ENCODE measurements at regions not wholly inside any gene's neighbourhood (a gene's known extent, or its start where the extent isn't known, plus 50 kb on each side); places are given as distances from the start of the nearest gene placed in this dataset.

- Histone ChIP-seq H3K79me2 (ENCODE audit: insufficient read depth, low read length) (no peaks in the 10 kb centered on the region), H3K4me3 (replicated peaks in 1 of 3; ENCODE audit: low read depth in 2 of 3, low read length in 3 of 3) (no peak overlapping the region), H3K27me3 (ENCODE audit: control insufficient read depth in 2 of 2, insufficient read depth in 2 of 2, low read length in 2 of 2) (no peaks in the 10 kb centered on the region), H3K9me3 (replicated peaks in 1 of 2; ENCODE audit: control insufficient read depth in 1 of 2, insufficient read depth in 1 of 2, low read length in 2 of 2) (no peaks in the 10 kb centered on the region), H2AFZ (ENCODE audit: insufficient read depth, low read depth, low read length, poor library complexity, severe bottlenecking) (no peak overlapping the region), H3K27ac (ENCODE audit: low read depth in 1 of 2, low read length in 2 of 2) (no peak overlapping the region), H4K20me1 (ENCODE audit: insufficient read depth, low read length) (no peaks in the 10 kb centered on the region), H3K4me2 (replicated peaks; ENCODE audit: extremely low read depth, low read length, poor library complexity, severe bottlenecking) (no peak overlapping the region), H3K36me3 (replicated peaks in 1 of 2; ENCODE audit: control insufficient read depth in 1 of 2, insufficient read depth in 2 of 2, low read length in 2 of 2) (no peaks in the 10 kb centered on the region), H3K4me1 (ENCODE audit: control insufficient read depth in 1 of 2, insufficient read depth in 2 of 2, low read length in 2 of 2) (no peaks in the 10 kb centered on the region), H3K9ac (ENCODE audit: insufficient read depth, low read length, poor library complexity, severe bottlenecking) (no peak overlapping the region)
- Mint-ChIP-seq H3K4me1 (no peaks in the 10 kb centered on the region), H3K27me3 (ENCODE audit: low read depth in 3 of 3) (peaks cover 1 to 5% (median 4%) of the 10 kb centered on the region in 3 donors), H3K4me3 (no peak overlapping the region), H3K36me3 (no peaks in the 10 kb centered on the region), H3K9me3 (peaks cover 0 to 3% (median 0%) of the 10 kb centered on the region in 7 donors), H3K27ac (no peak overlapping the region)
- intact Hi-C loops (cut with micrococcal nuclease) = no loop called here
- no peak for DNase-seq
- WGBS (ENCODE audit: insufficient coverage) = 92% methylated on average over 1 of the region's 4 CpGs
- TF ChIP-seq CTCF (IDR thresholded peaks at IDR 0.05) = no peak
Measured at GRCh38 chr4:17285747-17286146, 226.1 kb downstream of the QDPR start.

GRCh38 chr4:17284323-17285175 lies 227.3 kb downstream of the QDPR start:
- no peaks in the 10 kb centered on the region for H4K20me1 ChIP-seq (ENCODE audit: insufficient read depth, low read length)
- no peak for TF ChIP-seq CTCF (IDR thresholded peaks at IDR 0.05)
- no peaks in the 10 kb centered on the region for H3K4me1 Mint-ChIP-seq
- H3K27ac ChIP-seq (ENCODE audit: low read depth in 1 of 2, low read length in 2 of 2) = no peak overlapping the region
- H3K4me1 ChIP-seq (ENCODE audit: control insufficient read depth in 1 of 2, insufficient read depth in 2 of 2, low read length in 2 of 2) = no peaks in the 10 kb centered on the region
- no peaks in the 10 kb centered on the region for H3K36me3 Mint-ChIP-seq
- no peak for DNase-seq
- no peak overlapping the region for H3K9ac ChIP-seq (ENCODE audit: insufficient read depth, low read length, poor library complexity, severe bottlenecking)
- H3K4me2 ChIP-seq (replicated peaks; ENCODE audit: extremely low read depth, low read length, poor library complexity, severe bottlenecking) = no peak overlapping the region
- H3K36me3 ChIP-seq (replicated peaks in 1 of 2; ENCODE audit: control insufficient read depth in 1 of 2, insufficient read depth in 2 of 2, low read length in 2 of 2) = no peaks in the 10 kb centered on the region
- 94% methylated on average over 3 of the region's 5 CpGs for WGBS (ENCODE audit: insufficient coverage)
- no peaks in the 10 kb centered on the region for H3K27me3 ChIP-seq (ENCODE audit: control insufficient read depth in 2 of 2, insufficient read depth in 2 of 2, low read length in 2 of 2)
- no peak overlapping the region for H3K4me3 ChIP-seq (replicated peaks in 1 of 3; ENCODE audit: low read depth in 2 of 3, low read length in 3 of 3)
- no peaks in the 10 kb centered on the region for H3K79me2 ChIP-seq (ENCODE audit: insufficient read depth, low read length)
- peaks cover 1 to 9% (median 4%) of the 10 kb centered on the region in 3 donors for H3K27me3 Mint-ChIP-seq (ENCODE audit: low read depth in 3 of 3)
- peaks cover 0 to 3% (median 0%) of the 10 kb centered on the region in 7 donors for H3K9me3 Mint-ChIP-seq
- H3K9me3 ChIP-seq (replicated peaks in 1 of 2; ENCODE audit: control insufficient read depth in 1 of 2, insufficient read depth in 1 of 2, low read length in 2 of 2) = no peaks in the 10 kb centered on the region
- intact Hi-C loops (cut with micrococcal nuclease) = no loop called here
- H3K27ac Mint-ChIP-seq = peak overlapping the region in 1 of 7 donors; percentile 26
- no peak overlapping the region for H2AFZ ChIP-seq (ENCODE audit: insufficient read depth, low read depth, low read length, poor library complexity, severe bottlenecking)
- H3K4me3 Mint-ChIP-seq = no peak overlapping the region
